NCI-H748 (cell line): ENCODE measurements at regions not wholly inside any gene's neighbourhood (a gene's known extent, or its start where the extent isn't known, plus 50 kb on each side); places are given as distances from the start of the nearest gene placed in this dataset.
"Not testable (repeated sequence)": the region's sequence is repeated elsewhere in the genome, so short reads cannot be mapped to it uniquely, and the experiment has no call there.

Source experiments
- DNase-seq: peaks from one replicate; lab custom pipeline; 2025; ENCODE audit not compliant: unreplicated experiment; lab: John Stamatoyannopoulos, UW

GRCh38 chr1:106289265-106289928 is 767.1 kb upstream of the PRMT6 start:
- no peak for DNase-seq

GRCh38 chr1:106290805-106291501 is 765.5 kb upstream of the PRMT6 start:
- DNase-seq, result no peak

GRCh38 chr1:106292130-106292529 is 764.3 kb upstream of the PRMT6 start:
- DNase-seq, result no peak

GRCh38 chr1:106296431-106296830 is 760.0 kb upstream of the PRMT6 start:
- no peak for DNase-seq

- no peak for DNase-seq
Measured at GRCh38 chr1:106304106-106304505, 752.4 kb upstream of the PRMT6 start.

DNA sequence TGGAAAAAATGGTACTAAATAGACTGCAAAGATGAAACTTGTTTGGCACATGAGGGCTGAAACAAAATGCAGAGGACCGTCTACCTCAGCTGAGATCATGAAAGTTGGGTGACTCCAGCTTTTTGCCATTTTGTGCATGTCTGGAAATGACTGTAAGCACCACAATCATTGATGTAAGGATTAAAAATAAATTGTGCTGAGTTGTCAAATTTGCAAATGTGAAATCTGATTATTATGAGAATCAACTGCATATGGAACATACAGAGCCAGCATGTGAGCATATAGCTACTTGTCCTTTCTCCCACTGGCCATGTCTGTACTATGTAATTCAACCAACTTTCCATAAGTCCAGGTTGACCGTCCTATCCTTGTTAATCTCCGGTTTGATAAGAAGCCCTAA is 736.9 kb upstream of the PRMT6 start:
- DNase-seq, result no peak

GRCh38 chr1:106325600-106325999 is 730.9 kb upstream of the PRMT6 start:
- no peak for DNase-seq

GRCh38 chr1:106344494-106344893 is 712.0 kb upstream of the PRMT6 start:
- DNase-seq, result no peak

DNA sequence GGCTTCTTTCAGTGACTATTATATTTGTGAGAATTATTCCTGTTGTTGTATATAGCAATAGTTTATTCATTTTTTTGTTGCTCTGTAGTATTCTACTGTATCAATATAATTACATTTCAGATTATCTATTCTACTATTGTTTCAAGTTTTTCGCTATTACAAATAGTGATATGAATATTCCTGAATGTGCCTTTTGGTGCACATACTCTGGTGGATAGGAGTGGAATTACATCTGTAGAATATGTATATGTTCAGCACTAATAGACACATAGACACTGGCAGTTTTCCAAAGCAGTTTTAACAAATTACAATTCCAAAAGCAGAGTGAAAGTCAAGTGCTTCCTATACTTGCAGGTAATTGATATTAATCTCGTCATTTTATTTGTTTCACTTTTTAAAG is 696.2 kb upstream of the PRMT6 start:
- DNase-seq, result no peak

GRCh38 chr1:106366627-106367319 is 689.7 kb upstream of the PRMT6 start:
- no peak for DNase-seq

- no peak for DNase-seq
Measured at GRCh38 chr1:106378261-106378660, 678.2 kb upstream of the PRMT6 start.

- DNase-seq, result no peak
Measured at GRCh38 chr1:106380772-106381171, 675.7 kb upstream of the PRMT6 start.

GRCh38 chr1:106389160-106389559 is 667.3 kb upstream of the PRMT6 start:
- DNase-seq, result not testable (repeated sequence)

DNA sequence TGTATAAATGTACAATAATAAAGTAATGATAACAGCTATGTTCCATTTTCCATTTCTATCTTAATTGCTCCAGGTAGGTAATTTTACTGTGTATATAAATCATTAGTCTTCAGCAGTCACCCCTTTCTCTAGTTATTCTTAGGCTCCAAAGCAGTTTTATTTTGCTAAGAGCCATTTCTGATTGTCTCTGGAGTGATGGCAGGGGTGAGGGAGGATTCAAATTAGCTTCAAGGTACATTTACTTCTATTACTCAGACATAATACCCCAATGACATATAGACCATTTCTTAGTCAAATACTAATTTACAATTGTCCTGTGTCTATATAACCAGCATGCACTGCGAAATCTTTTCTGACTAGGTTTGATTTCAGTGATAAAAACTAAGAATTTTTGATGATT is 663.4 kb upstream of the PRMT6 start:
- DNase-seq, result no peak

GRCh38 chr1:106396020-106396419 is 660.5 kb upstream of the PRMT6 start:
- DNase-seq, result no peak

DNA sequence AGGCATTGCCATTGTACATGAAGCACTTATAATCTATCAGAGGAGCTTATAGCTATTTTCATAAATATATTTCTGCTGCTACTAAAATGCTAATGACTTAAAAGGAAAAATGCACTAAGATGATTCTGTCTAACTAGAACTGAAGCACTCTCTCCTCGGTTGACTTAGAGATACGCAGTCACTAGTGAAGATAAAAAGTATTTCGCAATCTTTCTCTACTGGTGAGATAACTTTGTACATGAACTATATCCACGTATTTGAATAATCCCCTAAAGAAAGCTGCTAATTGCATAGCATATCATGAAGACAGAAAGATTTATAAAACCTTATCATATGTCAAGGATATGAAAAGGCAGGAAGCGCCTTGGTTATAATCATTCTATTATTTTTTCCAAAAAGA is 658.1 kb upstream of the PRMT6 start:
- no peak for DNase-seq

GRCh38 chr1:106406114-106406513 is 650.4 kb upstream of the PRMT6 start:
- DNase-seq, result peak; percentile 54

GRCh38 chr1:106412321-106412720 is 644.2 kb upstream of the PRMT6 start:
- not testable (repeated sequence) for DNase-seq

DNA sequence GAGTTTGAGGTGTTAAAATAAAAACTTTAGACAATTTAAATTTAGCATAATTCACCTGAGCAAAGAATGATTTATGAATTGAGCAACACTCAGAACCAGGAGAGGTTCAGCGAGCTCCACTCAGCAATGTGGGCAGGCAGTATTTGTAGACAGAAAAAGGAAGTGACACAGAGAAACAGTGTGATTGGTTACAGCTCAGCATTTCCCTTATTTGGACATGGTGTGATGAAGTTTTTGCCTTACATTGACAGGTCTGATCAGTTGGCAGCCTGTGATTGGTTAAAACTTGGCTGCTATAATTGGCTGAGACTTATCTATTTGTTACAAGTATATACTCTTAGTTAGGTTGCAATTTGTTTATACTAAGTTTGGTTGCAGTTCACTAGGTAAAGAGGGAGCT is 621.2 kb upstream of the PRMT6 start:
- no peak for DNase-seq

DNA sequence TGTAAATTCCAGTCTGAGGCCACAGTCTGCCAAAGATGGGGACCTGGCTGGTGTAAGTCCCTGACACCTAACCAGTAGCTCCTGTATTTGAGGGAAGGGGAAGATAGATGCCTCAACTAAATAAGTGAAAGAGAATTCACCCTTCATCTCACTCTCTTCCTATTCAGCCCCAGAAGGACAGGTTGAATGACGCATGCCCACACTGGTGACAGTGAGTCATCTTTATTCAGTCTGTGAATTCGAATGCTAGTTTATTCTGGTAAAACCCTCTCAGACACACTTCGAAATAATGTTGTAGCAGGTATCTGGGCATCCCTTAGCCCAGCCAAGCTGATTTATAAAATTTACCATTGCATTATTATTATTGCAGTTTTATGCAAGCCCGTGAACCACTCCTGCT is 617.0 kb upstream of the PRMT6 start:
- DNase-seq, result no peak

DNA sequence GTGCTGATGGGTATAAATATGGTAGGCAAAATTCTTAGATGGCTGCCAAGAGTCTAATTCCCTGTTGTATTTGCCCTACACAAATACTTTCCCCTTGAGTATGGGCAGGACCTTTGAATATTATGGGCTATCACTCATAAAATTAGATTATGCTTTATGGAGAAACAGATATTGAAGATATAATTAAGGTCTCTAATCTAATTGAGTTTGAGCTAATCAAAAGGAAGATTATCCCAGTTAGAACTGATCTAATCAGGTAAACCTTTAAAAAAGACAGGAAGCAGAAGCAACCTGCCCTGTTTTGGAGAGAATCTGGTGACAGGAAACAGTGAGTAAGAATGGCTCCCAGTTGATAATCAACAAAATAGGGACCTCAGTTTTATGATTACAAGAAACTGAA is 609.0 kb upstream of the PRMT6 start:
- no peak for DNase-seq

- DNase-seq, result no peak
Measured at GRCh38 chr1:106456832-106457231, 599.6 kb upstream of the PRMT6 start.
